Stimulated activated CD4-positive, alpha-beta T cell treated with anti-CD3 and anti-CD28 coated beads, Interleukin-12 subunit alpha, Interleukin-12 subunit beta, amount 100 ng/mL, for 4 hours (primary cell): ENCODE measurements at regions not wholly inside any gene's neighbourhood (a gene's known extent, or its start where the extent isn't known, plus 50 kb on each side); places are given as distances from the start of the nearest gene placed in this dataset.

Experiments
- DNase-seq: peaks from one replicate; pipeline ENCODE4 v3.0.0-alpha.2; 2020

- DNase-seq = no peak
These were observed 181.8 kb downstream of the KATNAL1 start for GRCh38 chr13:30125422-30126073.

GRCh38 chr13:30124131-30124768, 183.1 kb downstream of the KATNAL1 start:
- DNase-seq = no peak

GRCh38 chr13:30123575-30123974, 183.8 kb downstream of the KATNAL1 start:
- DNase-seq = no peak

GRCh38 chr13:30121666-30122065, 185.7 kb downstream of the KATNAL1 start:
- no peak for DNase-seq

- DNase-seq = no peak
These were observed 186.1 kb downstream of the KATNAL1 start for GRCh38 chr13:30121244-30121643.

- DNase-seq = no peak
These were observed 187.1 kb downstream of the KATNAL1 start for GRCh38 chr13:30120133-30120822.

GRCh38 chr13:30119476-30119875, 187.9 kb downstream of the KATNAL1 start:
- no peak for DNase-seq

GRCh38 chr13:30116379-30116778, 191.0 kb downstream of the KATNAL1 start:
- no peak for DNase-seq

GRCh38 chr13:30115257-30115600, 192.1 kb downstream of the KATNAL1 start:
- DNase-seq = no peak

- peak; percentile 97 for DNase-seq
These were observed 192.6 kb downstream of the KATNAL1 start for GRCh38 chr13:30114571-30115256.

- no peak for DNase-seq
These were observed 193.3 kb downstream of the KATNAL1 start for GRCh38 chr13:30113983-30114570.

- no peak for DNase-seq
These were observed 193.8 kb downstream of the KATNAL1 start for GRCh38 chr13:30113551-30113950.

GRCh38 chr13:30112602-30113435, 194.5 kb downstream of the KATNAL1 start:
- DNase-seq = peak; percentile 79

GRCh38 chr13:30111810-30112209, 195.5 kb downstream of the KATNAL1 start:
- DNase-seq = no peak

- no peak for DNase-seq
These were observed 196.9 kb downstream of the KATNAL1 start for GRCh38 chr13:30110301-30111070.

GRCh38 chr13:30109471-30110135, 197.7 kb downstream of the KATNAL1 start:
- no peak for DNase-seq

- no peak for DNase-seq
These were observed 198.5 kb downstream of the KATNAL1 start for GRCh38 chr13:30108913-30109237.

GRCh38 chr13:30108216-30108912, 199.0 kb downstream of the KATNAL1 start:
- DNase-seq = no peak

- no peak for DNase-seq
These were observed 199.7 kb downstream of the KATNAL1 start for GRCh38 chr13:30107521-30108136.

GRCh38 chr13:30107121-30107520, 200.2 kb downstream of the KATNAL1 start:
- no peak for DNase-seq
